HG03108 (cell line): ENCODE measurements at regions not wholly inside any gene's neighbourhood (a gene's known extent, or its start where the extent isn't known, plus 50 kb on each side); places are given as distances from the start of the nearest gene placed in this dataset.

ENCODE experiments used
- ATAC-seq: cut with Tn5 transposase; IDR thresholded peaks from one replicate; pipeline ENCODE4 v1.9.1; 2021; ENCODE audit warnings: moderate library complexity; ENCODE audit not compliant: unreplicated experiment

DNA sequence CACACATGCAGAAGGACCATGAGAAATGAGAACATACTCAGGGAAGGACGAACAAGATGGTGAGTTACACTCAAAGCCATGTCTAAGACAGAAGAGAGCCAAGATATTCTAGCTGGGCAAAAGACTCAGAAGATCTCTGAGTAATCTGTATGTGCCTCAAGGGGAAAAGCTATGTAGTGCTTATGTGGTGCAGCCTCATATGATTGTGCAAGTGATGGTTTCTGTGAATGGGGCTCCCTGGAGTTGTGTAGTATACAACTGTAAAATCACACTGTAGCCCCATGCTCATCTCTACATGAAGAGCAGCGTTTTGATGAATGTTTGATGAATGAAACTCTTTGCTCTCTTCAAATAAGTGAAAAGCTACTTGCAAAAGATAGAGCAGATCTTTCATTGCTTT, 57.5 kb downstream of the OSR1 start:
- no peak for ATAC-seq

DNA sequence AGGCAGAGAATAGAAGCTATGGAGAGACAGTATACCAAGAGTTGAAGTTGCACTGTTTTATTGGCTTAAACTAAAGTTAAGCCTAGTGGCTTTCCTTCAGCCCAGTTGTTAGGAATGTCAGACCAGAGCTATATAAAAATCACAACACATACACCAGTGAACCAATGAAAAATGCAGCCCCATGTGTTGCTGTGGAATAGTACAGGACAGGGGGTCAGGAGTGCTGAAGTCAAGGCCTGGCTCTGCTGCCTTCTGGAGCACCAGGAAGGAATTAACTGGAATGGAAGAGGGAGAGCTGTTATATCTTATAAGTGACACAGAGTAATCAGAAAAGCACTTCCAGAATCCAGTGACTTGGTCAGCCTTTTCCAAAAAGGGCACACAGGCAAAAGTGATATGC, 58.9 kb downstream of the OSR1 start:
- no peak for ATAC-seq

DNA sequence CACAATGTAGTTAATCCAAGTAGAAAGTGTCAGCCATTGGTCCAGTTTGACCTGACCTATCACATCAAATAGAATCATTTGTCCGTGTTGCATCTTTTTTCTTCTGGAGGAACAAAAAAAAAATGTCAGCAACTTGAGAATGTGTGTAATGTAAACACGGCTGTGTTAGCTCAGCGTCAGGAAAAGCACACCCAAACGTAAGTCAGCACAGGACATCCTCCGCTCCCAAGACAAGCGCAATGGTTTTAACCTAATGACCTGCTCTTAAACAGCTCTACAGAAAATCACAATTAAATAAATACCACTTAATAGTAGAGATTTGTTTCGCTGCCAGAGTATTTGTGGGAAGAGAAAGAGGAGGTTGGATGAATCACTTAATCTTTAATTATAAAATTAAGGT, 59.4 kb downstream of the OSR1 start:
- no peak for ATAC-seq

DNA sequence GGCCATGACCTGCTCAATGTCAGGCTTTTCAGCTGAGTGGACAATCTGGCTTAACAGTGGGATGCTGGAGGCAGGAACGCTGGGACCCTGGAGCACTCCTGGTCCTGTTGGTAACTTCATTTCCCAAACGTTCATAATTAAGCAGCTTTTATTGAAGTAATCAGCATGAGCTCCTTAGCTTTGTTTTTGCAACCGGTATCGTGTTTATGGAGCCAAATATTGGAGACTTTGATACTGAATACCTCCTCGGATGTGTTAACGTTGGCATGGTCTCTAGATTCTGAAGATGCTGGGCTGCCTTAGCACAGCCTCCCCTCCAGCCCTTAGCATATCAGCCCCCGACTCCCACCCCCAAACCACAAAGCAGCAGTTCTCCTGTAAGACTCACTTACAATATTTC, 60.7 kb downstream of the OSR1 start:
- no peak for ATAC-seq

DNA sequence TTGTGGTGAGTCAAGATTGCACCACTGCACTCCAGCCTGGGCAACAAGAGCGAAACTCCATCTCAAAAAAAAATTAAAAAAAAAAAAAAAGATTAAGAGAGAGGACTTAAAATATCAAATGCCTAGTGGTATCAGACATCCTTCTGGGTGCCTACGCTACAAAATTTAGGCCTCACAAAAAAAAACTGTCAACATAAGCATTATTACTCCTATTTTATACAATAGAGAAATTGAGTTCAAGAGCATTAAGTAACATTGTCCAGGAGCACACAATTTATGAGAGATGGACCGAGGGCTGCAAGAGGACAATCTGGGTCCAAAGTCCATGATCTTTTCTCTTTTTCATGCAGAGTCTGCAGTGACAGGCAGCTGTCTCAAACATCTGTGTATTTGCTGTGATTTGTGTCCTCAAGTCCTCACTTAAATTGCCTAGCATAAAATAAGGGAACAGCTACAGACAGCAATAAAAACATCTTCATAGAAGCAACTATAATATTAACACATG, 62.4 kb downstream of the OSR1 start:
- ATAC-seq: no peak

DNA sequence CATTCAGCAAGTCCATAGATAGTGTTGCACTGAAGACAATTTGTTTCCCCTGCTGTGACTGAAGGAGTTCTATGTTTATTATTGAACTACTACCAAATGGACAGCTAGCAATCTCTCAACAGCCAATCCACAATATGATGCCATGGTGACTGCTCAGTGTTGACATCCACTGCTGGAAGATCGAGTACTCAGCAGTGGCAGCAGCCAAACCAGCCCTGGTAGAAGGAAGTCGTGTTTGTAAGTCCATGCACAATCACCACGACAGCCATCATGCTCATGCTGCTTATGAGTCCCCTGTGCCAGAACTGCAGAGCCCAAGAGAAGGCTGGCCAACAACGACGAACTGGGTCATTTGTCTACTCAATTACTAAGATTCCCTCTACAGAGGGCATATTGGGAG, 66.4 kb downstream of the OSR1 start:
- no peak for ATAC-seq

DNA sequence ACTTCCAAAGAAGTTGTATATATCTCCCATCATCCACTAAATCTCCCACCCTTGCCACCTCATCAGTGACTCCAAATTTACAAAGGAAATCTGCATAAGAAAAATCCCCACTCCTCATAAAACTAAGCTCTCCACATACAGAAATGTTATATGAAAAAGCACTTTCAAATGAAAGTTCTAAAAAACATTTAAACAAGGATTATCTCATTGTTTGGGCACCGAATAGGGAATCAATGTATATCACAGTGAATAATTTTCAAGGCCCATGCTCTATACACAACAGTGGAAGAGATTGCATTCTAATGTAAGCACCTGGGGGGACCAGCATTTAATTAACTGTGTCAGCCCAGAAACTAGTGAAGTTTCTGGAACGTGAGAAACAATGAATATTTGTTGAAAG, 70.1 kb downstream of the OSR1 start:
- ATAC-seq: no peak

DNA sequence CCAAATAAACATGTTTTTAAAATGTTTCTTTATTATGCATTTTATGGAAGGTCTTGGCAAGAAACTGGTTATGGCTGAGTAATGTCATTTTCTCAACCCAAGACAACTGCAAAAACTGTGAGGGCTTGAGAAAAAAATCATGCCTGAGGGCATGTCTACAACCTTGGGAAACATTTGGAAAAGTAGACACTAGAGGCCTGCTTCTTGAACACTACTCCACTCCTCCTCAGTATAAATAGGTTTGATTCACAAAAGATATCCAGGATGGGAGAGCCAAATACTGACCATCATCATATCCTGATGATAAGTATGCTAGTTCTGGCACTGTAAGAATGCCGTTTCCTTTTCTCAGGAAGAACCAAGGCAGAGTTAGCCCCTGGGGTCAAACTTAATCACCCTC, 71.1 kb downstream of the OSR1 start:
- no peak for ATAC-seq

DNA sequence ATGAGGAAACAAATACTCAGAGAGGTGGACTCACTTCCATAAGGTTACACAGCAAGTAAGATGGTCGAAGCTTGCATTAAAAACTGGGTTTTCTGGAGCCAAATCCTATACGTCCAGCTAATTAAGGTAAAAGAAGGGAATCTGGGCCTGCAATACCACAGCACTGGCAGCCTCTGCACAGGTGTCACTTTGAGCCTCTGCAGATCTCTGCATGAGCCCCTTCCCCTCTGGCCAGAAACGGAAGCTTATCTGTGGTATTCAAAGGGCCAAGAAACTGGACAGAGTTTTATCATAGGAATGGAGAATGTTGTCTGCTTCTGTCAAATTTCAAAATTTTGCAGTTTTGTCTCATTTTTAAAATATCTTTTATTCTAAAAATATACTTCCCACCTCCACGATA, 76.1 kb downstream of the OSR1 start:
- ATAC-seq: no peak

DNA sequence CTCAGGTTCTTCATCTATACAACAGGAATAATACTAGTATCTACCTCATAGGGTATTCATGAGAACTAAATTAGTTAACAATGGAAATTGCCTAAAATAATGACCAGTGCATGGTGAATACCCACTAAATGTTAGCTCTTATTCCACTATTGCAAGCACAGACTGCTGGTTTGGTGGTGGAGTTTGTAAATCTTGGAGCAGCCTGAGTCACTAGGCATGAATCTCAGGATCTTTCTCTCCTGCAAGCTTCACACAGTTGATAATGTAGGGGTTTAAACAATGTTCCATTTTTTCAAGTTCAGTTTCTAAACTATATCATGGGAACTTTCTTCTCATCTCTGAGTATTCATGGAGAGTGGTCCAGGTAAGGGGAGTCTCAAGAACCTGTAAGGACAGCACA, 84.0 kb downstream of the OSR1 start:
- no peak for ATAC-seq

DNA sequence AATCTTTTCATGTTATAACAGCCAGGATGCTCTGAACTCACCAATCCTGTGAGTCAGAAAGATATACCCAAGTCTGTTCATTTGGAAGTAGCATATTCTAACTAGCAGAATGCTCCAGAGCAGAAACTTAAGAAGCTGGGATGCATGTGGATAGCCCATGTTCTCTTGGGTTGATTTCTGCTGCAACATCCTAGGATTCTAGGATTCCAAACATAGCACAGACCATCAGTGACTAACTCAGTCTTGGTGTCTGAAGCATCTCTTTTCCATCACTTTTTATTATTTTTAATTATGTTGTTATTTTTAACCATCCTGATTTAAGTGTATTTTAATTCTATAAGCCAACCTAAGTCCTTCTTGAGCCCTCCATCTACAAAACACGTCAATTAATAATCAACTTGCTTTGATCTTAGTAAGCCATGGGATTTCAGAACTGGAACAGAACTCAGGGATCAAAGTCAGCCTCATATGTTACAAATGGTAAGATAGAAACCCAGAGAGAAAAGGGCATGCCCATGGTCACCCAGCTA, 85.4 kb downstream of the OSR1 start:
- ATAC-seq: no peak

DNA sequence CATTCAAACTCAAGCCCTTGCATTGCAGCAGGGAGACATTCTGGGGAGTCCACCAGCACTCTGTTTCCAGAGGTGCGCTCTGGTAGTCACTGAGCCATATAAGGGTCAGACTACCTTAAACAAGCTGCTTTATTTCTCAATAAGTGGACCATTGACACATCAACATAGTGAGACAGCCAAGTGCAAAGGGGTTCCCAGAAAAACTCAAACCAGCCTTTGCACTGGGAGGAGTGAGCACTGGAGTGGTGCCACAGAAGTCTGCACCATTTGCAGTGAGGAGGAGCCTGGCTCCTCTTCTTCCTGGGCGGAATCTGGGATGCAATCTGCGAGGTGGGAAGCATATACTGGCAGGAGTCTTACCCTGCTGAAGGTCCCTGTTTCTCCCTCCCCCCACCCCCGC, 86.4 kb downstream of the OSR1 start:
- no peak for ATAC-seq

DNA sequence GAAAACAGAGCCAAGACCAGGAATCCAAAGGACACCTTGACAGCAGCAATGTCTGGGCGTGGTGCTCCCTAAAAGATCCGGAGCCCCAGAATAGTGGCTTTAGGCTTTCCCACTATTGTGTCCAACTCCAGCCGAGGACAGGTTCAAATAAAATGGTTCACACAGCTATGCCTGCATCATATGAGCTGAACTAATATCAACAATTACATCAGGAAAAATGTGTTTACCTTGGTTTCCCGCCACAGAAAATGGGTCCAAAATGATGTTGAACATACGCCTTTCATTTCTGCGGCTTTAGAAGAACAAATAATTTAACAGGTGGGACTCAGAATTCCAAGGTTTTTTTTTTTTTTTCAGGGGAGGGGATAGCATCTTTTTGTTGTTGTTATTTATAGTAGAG, 93.6 kb downstream of the OSR1 start:
- no peak for ATAC-seq

DNA sequence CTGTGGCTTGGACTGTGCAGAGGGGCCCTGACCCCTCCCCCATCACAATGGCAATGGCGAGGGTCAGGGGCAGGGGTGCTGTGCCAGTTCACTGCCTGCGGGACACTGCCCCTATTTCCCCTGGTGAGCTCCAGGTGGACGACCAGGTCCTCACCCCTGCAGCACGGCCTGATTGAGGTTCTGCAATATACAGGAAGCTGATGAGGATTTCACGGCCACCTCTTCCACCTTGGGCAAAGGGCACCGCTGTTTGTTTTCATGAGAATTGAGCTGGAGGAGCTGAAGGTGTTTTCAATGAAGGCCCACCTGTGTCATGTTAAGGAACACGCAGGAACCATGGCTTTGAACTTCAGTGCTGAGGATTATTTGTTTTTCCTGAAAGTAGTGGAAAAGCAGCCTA, 96.3 kb downstream of the OSR1 start:
- ATAC-seq: no peak

DNA sequence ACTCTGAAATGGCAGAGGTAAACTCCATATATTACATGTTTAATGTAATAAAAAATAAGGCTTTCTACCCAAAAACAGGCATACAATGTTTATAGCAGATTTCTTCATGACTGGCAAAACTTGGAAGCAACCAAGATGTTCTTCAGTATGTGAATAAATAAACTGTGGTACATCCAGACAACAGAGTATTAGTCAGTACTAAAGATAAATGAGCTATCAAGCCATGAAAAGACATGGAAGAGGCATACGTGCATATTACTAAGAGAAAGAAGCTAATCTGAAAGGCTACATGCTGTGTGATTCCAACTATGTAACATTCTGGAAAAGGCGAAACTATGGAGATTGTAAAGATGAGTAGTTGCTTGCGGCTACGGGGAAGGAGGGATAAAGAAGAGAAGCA, 97.4 kb downstream of the OSR1 start:
- ATAC-seq: no peak

DNA sequence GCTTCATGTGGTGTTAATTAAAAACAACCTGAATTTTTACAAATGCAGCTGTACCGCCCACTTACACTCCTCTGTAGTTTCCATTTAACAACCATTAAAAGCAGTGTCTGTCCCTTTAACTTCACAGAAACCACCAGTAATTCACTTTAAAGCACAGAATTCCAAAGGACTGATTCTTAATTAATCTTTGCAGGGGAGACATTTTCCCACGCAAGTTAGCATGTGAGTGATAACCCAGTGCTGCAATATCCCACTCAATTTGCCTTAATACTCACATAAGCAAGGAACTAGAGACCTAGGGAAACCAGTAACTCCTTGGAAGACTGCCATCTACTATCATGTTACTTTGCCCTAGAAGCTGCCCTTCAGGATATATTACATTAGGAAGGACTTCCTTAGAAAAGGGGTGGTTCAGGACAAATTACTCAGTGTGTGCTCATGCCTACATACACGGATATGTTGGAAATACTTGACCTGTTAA, 102.3 kb downstream of the OSR1 start:
- no peak for ATAC-seq

DNA sequence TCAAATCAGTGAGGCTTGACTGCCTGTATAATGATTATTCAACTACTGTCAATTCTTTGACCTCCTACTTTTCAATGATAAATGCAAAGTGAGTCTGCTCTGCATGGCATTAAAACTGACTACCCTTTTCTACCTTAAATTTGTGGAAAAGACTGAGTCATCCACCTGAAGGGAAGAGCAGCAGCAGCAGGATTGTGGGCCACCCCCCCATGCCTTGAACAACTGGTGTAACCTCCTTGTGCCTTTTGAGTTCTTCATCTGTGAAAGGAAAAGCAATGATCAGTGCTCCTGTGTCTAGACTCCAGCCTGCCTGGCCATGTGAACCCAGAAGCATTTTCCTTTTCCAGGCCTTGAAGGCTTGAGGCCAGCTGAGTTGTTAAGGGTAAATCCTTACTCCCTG, 102.9 kb downstream of the OSR1 start:
- no peak for ATAC-seq

DNA sequence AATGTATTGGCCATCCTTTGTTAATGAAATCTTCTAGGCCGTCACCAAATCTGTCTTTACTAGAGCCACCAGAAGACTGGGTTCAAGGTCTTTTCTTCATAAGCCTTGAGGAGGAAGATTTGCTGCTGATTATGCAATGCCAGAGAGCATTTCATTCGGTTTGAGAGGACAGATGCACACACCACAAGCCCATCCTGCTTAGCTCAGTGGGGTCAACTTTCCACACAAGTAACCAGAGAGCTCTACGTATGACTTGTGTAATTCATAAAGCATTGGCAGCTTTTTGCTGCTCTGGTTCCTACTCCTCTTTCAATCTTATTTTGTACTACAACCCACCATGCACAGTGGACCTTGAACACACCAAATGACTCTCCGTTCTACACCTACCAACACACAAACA, 106.9 kb downstream of the OSR1 start:
- no peak for ATAC-seq

DNA sequence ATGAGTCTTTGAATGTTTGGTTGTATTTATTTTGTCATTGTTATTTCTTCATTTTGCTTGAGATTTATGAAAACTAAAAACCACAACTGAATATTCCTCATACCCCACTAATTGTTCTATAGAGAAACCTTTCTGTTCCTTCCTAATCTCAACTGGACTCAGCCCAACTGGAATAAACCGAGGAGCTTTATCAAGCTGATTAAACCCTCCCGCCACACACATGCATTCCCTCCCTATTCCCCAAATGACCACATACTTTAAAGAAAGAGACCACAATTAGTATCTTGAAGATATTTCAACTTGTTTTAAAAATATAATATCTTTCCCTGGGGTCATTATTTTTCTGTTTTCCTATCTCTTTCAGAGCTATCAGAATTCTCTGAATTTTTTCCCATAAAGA, 107.5 kb downstream of the OSR1 start:
- no peak for ATAC-seq

DNA sequence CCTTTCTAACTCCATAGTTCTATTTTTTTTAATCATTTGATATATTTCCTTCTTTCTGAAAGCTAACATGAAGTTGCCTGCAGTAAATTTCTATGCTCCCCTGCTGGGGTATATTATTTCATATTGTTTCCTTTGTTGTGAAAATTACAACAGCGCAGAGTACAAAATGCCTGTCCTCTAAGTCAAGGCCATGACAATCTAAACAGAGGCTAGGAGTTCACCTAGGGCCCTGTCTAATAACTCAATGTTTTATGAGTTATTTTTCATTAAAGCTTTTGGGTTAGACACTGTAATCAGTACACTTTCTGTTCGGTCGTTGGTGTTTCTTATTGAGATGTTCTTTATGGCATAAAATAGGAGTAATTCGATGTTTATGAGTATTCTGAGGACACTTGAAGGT, 111.2 kb downstream of the OSR1 start:
- no peak for ATAC-seq

DNA sequence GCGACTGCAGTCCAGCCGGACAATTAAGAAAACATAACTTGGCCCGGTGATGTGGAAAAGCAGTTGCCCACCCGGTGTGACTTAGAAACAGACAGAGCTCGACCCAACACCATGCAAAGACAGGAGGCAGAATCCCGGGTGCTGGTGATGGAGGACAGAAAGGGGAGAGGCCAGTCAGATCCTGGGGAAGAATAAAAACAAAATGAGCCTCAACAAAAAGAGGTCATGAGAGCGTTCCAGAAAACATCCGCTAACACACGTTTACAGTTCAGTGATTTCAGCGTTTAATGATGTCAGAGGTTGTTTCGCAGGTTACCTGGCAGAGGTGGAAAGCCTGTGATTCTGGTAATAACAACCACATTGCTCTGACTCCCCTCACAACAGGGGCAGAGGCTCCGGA, 111.9 kb downstream of the OSR1 start:
- ATAC-seq: no peak

DNA sequence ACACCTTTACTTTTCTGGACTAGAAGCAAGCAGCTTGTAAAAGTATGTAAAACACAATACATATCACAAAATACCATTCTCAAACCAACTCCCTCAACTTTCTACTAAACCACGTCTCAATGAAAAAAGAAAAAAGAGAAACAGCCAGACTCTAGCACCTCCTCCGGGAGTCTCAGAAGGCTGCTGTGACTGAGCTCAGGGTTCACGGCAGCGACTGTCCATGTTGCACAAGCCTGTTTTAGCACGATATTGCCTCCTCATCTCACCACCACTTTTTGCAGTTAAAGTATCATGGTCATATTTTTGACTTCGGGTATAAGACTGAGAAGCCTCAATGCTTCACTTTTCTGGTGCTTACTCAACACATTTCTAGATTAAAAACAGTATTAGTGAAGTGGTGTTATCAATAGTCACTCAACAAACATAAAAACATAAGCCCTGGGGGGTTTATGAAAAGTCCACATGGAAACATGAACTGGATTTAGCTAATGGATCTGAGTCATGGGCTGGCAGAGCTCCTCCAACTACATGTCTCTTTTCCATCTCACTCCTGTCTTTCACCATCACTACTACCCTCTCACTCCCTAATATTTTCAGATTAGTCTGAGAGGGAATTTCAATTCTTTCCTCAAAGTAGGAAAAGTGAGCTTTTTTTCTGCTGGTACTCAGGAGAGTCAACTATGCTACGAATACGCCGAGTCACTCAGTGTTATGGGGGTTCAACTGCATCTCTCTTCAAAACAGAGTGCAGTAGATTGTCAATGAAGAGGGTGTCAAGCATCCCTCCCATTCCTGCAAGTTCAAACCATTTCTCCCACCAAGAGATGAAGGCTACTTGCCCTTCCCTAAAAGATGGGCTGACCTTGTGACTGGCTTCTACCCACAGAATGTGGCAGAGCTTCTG, 113.7 kb downstream of the OSR1 start:
- ATAC-seq: no peak
